Loucy (cell line): ENCODE measurements at regions not wholly inside any gene's neighbourhood (a gene's known extent, or its start where the extent isn't known, plus 50 kb on each side); places are given as distances from the start of the nearest gene placed in this dataset.

ENCODE experiments used
- H2AFZ ChIP-seq: fragments of 200-600 bp; sonication (generic); 2 replicates; pipeline ENCODE4 v1.6.0; 2016; ENCODE audit warnings: antibody characterized with exemption, mild to moderate bottlenecking, low read length, moderate library complexity
- H3F3A ChIP-seq: fragments of 200-600 bp; 2 replicates; pipeline ENCODE4 v1.6.0; 2016; ENCODE audit warnings: antibody characterized with exemption, low read depth, mild to moderate bottlenecking
- H3K27me3 ChIP-seq: fragments of 200-600 bp; sonication (generic); 2 replicates; pipeline ENCODE4 v1.6.1; 2014; ENCODE audit warnings: low read length, mild to moderate bottlenecking; ENCODE audit not compliant: insufficient read depth, poor library complexity, severe bottlenecking
- H3K36me3 ChIP-seq: fragments of 200-600 bp; sonication (generic); 2 replicates; pipeline ENCODE4 v1.6.1; 2016; ENCODE audit warnings: low read length; ENCODE audit not compliant: insufficient read depth
- H3K4me1 ChIP-seq: fragments of 200-600 bp; sonication (generic); 2 replicates; pipeline ENCODE4 v1.5.1; 2014; ENCODE audit warnings: low read length, mild to moderate bottlenecking; ENCODE audit not compliant: insufficient read depth, poor library complexity, severe bottlenecking
- H3K4me2 ChIP-seq: fragments of 200-600 bp; sonication (generic); 2 replicates; pipeline ENCODE4 v1.6.0; 2014; ENCODE audit warnings: antibody characterized with exemption, low read length, low read depth, mild to moderate bottlenecking; ENCODE audit not compliant: poor library complexity, severe bottlenecking
- H3K4me3 ChIP-seq: fragments of 200-600 bp; sonication (generic); 2 replicates; pipeline ENCODE4 v1.5.1; 2014; ENCODE audit warnings: low read length, mild to moderate bottlenecking, mixed read lengths; ENCODE audit not compliant: poor library complexity, severe bottlenecking
- H3K79me2 ChIP-seq: fragments of 200-600 bp; sonication (generic); 2 replicates; pipeline ENCODE4 v1.6.1; 2014; ENCODE audit warnings: low read length; ENCODE audit not compliant: insufficient read depth
- H3K9ac ChIP-seq: fragments of 200-600 bp; sonication (generic); 2 replicates; pipeline ENCODE4 v1.6.0; 2014; ENCODE audit warnings: mild to moderate bottlenecking, low read depth, low read length, moderate library complexity; ENCODE audit not compliant: poor library complexity, severe bottlenecking
- H3K9me2 ChIP-seq: fragments of 200-600 bp; sonication (generic); replicated peaks from 2 replicates; pipeline ENCODE4 v1.6.1; 2016; ENCODE audit warnings: low read depth, low read length, mixed read lengths
- H3K9me3 ChIP-seq: fragments of 200-600 bp; sonication (generic); 2 replicates; pipeline ENCODE4 v1.6.1; 2014; ENCODE audit warnings: mild to moderate bottlenecking, antibody characterized with exemption, low read length, low read depth; ENCODE audit not compliant: insufficient read depth
- H4K20me1 ChIP-seq: fragments of 200-600 bp; sonication (generic); 2 replicates; pipeline ENCODE4 v1.6.0; 2014; ENCODE audit warnings: antibody characterized with exemption, low read length, mild to moderate bottlenecking; ENCODE audit not compliant: insufficient read depth, poor library complexity, severe bottlenecking
- EZH2phosphoT487 ChIP-seq: fragments of 200-600 bp; IDR thresholded peaks from 2 replicates; pipeline ENCODE4 v1.6.1; 2018; ENCODE audit warnings: antibody characterized with exemption, mild to moderate bottlenecking, moderate library complexity, borderline replicate concordance
- TF ChIP-seq, protein P1 (sequence below): fragments of 200-600 bp; sonication (generic); conservative IDR thresholded peaks from 2 replicates; pipeline ENCODE4 v1.5.1; 2014; ENCODE audit warnings: mild to moderate bottlenecking, antibody characterized with exemption, low read length

DNA sequence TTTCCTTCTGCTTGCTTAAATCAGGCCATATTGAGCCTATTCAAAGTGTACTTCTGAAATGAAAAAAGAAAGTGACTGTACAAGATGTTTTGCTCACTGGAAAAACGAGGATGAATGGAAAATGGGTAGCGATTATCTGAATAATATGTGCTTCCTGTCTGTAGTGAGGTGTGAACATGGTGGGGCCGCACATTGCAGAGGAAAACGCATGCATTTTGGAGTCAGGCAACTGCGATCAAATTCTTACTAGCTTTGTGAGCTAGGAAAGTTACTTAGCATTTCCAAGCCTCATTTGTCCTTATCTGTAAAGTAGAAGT is 73.0 kb upstream of the PRSS3 start:
- Histone ChIP-seq H3K36me3 (no peaks in the 10 kb centered on the region), H3K27me3 (no peaks in the 10 kb centered on the region), H3K9me3 (no peaks in the 10 kb centered on the region), H3K9me2 (no peaks in the 10 kb centered on the region), H3K9ac (no peak overlapping the region), H3K79me2 (no peaks in the 10 kb centered on the region), H3K4me2 (no peak overlapping the region), H4K20me1 (no peaks in the 10 kb centered on the region), H3K4me3 (no peak overlapping the region), H2AFZ (no peak overlapping the region), H3F3A (no peaks in the 10 kb centered on the region), H3K4me1 (no peaks in the 10 kb centered on the region)
- TF ChIP-seq EZH2phosphoT487: no peak
- TF ChIP-seq, protein P1, sequence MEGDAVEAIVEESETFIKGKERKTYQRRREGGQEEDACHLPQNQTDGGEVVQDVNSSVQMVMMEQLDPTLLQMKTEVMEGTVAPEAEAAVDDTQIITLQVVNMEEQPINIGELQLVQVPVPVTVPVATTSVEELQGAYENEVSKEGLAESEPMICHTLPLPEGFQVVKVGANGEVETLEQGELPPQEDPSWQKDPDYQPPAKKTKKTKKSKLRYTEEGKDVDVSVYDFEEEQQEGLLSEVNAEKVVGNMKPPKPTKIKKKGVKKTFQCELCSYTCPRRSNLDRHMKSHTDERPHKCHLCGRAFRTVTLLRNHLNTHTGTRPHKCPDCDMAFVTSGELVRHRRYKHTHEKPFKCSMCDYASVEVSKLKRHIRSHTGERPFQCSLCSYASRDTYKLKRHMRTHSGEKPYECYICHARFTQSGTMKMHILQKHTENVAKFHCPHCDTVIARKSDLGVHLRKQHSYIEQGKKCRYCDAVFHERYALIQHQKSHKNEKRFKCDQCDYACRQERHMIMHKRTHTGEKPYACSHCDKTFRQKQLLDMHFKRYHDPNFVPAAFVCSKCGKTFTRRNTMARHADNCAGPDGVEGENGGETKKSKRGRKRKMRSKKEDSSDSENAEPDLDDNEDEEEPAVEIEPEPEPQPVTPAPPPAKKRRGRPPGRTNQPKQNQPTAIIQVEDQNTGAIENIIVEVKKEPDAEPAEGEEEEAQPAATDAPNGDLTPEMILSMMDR: no peak

DNA sequence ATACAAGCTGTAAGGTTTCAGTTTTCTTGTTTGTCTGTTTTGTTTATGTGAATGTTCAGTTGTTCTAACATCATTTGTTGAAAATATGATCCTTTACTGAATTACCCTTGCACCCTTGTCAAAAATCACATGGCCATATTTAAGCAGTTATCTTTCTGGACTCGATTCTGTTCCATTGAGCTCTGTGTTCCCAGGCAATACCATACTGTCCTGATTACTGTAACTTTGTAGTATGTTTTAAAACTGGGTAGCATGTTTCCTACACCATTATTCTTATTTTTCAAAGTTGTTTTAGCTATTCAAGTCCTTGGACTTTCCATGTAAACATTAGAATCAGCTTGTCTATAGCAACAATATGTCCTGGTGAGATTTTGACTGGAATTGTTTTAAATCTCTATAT is 66.7 kb upstream of the PRSS3 start:
- H3K9ac ChIP-seq: no peak overlapping the region
- no peaks in the 10 kb centered on the region; the same call in 1 of the 2 replicates for H3K36me3 ChIP-seq
- no peaks in the 10 kb centered on the region for H4K20me1 ChIP-seq
- no peaks in the 10 kb centered on the region for H3K9me2 ChIP-seq
- H3K79me2 ChIP-seq: no peaks in the 10 kb centered on the region
- no peaks in the 10 kb centered on the region for H3K4me1 ChIP-seq
- TF ChIP-seq EZH2phosphoT487: no peak
- TF ChIP-seq, protein P1: no peak
- H3K4me2 ChIP-seq: no peak overlapping the region
- no peak overlapping the region for H2AFZ ChIP-seq
- H3K9me3 ChIP-seq: no peaks in the 10 kb centered on the region
- no peaks in the 10 kb centered on the region for H3F3A ChIP-seq
- no peaks in the 10 kb centered on the region for H3K27me3 ChIP-seq
- H3K4me3 ChIP-seq: no peak overlapping the region

DNA sequence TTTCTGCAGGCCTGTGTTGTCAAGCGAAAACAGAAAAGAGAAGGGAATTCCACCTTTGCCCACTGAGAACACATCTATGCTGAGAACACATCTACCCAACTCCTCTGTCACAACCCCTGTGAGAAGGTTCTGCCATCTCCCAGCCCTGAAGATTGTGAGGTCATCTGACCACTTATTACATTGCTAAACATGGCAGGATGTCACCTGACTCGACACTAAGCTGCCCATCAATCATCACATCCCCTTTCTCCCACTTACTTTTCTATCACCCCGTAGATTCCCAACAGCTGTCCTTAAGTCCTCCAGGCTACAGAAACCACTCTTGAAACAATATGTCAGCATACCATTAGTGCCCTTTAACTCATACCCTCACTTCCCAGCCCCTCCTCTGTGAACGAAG is 64.2 kb upstream of the PRSS3 start:
- H4K20me1 ChIP-seq: no peaks in the 10 kb centered on the region
- no peak for TF ChIP-seq EZH2phosphoT487
- TF ChIP-seq, protein P1: no peak
- no peaks in the 10 kb centered on the region for H3K27me3 ChIP-seq
- no peak overlapping the region for H2AFZ ChIP-seq
- H3K36me3 ChIP-seq: no peaks in the 10 kb centered on the region; the same call in 1 of the 2 replicates
- no peak overlapping the region for H3K4me2 ChIP-seq
- H3K4me3 ChIP-seq: no peak overlapping the region
- no peaks in the 10 kb centered on the region for H3F3A ChIP-seq
- no peak overlapping the region for H3K9ac ChIP-seq
- no peaks in the 10 kb centered on the region for H3K79me2 ChIP-seq
- no peaks in the 10 kb centered on the region for H3K4me1 ChIP-seq
- no peaks in the 10 kb centered on the region for H3K9me2 ChIP-seq
- H3K9me3 ChIP-seq: no peaks in the 10 kb centered on the region
